Stimulated activated CD4-positive, alpha-beta T cell treated with anti-CD3 and anti-CD28 coated beads, Interleukin-12 subunit alpha, Interleukin-12 subunit beta, amount 100 ng/mL, for 24 hours (primary cell): ENCODE measurements at regions not wholly inside any gene's neighbourhood (a gene's known extent, or its start where the extent isn't known, plus 50 kb on each side); places are given as distances from the start of the nearest gene placed in this dataset.

Source experiments
- DNase-seq, 2 experiments: peaks; one replicate each; pipeline ENCODE4 v3.0.0-alpha.2; 2020; ENCODE audit warnings: low read depth in 2 of 2

- DNase-seq, result no peak
Observed at GRCh38 chr5:173830421-173830820, 57.7 kb upstream of the CPEB4 start.

DNA sequence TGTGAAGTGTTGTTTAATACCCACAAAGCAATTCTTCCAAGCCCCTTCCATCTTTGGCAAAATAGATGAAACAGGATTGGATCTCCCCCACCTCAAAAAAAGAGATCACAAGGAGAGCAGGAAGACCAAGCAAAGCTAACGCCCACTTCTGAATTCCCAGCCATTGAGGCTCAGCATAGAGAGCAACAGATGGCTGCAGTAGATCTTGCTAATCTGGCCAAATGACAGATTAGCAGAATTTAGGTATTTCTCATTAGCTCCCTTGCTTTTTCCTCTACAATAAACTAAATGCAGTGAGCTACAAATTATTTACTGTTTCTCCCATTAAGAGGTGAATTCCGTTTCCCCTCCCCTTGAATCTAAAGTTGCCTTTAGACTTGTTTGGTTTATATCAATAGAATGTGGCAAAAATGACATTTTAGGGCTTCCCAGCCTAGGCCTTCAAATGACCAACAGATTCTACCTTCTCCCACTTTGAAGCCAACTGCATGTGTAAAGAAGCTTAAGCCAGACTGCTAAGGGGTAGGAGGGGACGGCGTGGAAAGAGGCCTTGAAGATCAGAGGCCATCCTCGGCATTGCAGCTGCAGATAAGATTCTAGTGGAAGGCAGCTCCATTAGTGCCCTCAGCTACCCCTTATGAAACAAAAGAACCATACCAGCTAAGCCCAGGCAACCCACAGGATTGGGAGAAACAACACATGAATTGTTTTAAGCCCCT lies 56.8 kb upstream of the CPEB4 start:
- DNase-seq, result no peak

GRCh38 chr5:173832386-173832785 lies 55.8 kb upstream of the CPEB4 start:
- no peak for DNase-seq

- no peak for DNase-seq
Observed at GRCh38 chr5:173833196-173833985, 54.8 kb upstream of the CPEB4 start.

GRCh38 chr5:173834071-173834771 lies 53.9 kb upstream of the CPEB4 start:
- DNase-seq, result no peak

GRCh38 chr5:173835131-173835530 lies 53.0 kb upstream of the CPEB4 start:
- DNase-seq, result no peak

- DNase-seq, result no peak
Observed at GRCh38 chr5:173835661-173836060, 52.5 kb upstream of the CPEB4 start.

GRCh38 chr5:173837654-173838053 lies 50.5 kb upstream of the CPEB4 start:
- no peak for DNase-seq
